OCI-LY7 (cell line): ENCODE measurements at regions not wholly inside any gene's neighbourhood (a gene's known extent, or its start where the extent isn't known, plus 50 kb on each side); places are given as distances from the start of the nearest gene placed in this dataset.

Experiments used
- EZH2phosphoT487 ChIP-seq: fragments of 200-600 bp; sonication (generic); IDR thresholded peaks from 2 replicates; pipeline ENCODE4 v1.6.1; 2018; ENCODE audit warnings: low read depth, borderline replicate concordance, mild to moderate bottlenecking, mixed run types, antibody characterized with exemption, low read length, moderate library complexity, mixed read lengths
- TF ChIP-seq, protein P1 (sequence below): fragments of 200-600 bp; sonication (generic); conservative IDR thresholded peaks from 2 replicates; pipeline ENCODE4 v1.5.1; 2014; ENCODE audit warnings: mild to moderate bottlenecking, antibody characterized with exemption, low read length, moderate library complexity, mixed read lengths

DNA sequence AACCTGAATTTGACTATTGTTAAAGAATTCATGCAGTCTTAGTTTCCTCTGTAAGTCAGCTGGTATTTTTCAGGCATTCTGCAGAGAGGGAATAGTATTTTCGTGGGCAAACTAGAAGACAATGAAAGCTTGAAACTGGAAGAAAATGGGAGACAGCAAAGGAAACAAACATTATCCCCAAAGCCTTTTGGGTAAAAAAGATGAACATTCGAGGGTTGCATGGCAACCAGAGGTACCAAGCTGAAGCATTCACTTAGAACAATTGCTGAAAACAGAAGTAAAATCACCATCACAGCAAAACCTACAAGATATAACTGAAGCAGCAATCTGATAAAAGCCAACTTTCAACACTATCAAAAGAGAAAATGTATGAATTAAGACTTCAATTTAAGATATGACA is 233.7 kb downstream of the SCG2 start:
- TF ChIP-seq, protein P1, sequence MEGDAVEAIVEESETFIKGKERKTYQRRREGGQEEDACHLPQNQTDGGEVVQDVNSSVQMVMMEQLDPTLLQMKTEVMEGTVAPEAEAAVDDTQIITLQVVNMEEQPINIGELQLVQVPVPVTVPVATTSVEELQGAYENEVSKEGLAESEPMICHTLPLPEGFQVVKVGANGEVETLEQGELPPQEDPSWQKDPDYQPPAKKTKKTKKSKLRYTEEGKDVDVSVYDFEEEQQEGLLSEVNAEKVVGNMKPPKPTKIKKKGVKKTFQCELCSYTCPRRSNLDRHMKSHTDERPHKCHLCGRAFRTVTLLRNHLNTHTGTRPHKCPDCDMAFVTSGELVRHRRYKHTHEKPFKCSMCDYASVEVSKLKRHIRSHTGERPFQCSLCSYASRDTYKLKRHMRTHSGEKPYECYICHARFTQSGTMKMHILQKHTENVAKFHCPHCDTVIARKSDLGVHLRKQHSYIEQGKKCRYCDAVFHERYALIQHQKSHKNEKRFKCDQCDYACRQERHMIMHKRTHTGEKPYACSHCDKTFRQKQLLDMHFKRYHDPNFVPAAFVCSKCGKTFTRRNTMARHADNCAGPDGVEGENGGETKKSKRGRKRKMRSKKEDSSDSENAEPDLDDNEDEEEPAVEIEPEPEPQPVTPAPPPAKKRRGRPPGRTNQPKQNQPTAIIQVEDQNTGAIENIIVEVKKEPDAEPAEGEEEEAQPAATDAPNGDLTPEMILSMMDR, result no peak
- no peak for TF ChIP-seq EZH2phosphoT487
